Esophagus squamous epithelium (tissue), 5 donors: ENCODE measurements at regions not wholly inside any gene's neighbourhood (a gene's known extent, or its start where the extent isn't known, plus 50 kb on each side); places are given as distances from the start of the nearest gene placed in this dataset.

Experiments used
- DNase-seq: peaks from one replicate; lab custom pipeline; 2025; lab: John Stamatoyannopoulos, UW
- H3K27ac ChIP-seq, 4 donors: fragments of 200-600 bp; sonication (generic); one replicate each; pipeline ENCODE4 v1.5.1; 2016 to 2019; ENCODE audit warnings: mild to moderate bottlenecking in 1 of 4
- H3K27me3 ChIP-seq, 4 donors: fragments of 200-600 bp; sonication (generic); 1 replicate in 3 of 4; 2 replicates in 1 of 4; pipeline versions ENCODE4 v1.5.1 to v1.6.0; 2017 to 2021; ENCODE audit warnings: antibody characterized with exemption in 1 of 4
- H3K36me3 ChIP-seq, 3 donors: fragments of 200-600 bp; sonication (generic); one replicate each; pipeline ENCODE4 v1.5.1; 2016 to 2019
- H3K4me1 ChIP-seq, 3 donors: fragments of 200-600 bp; sonication (generic); one replicate each; pipeline ENCODE4 v1.5.1; 2017 to 2019
- H3K4me3 ChIP-seq, 4 donors: fragments of 200-600 bp; sonication (generic); 1 replicate in 3 of 4; 2 replicates in 1 of 4; pipeline ENCODE4 v1.5.1; 2016 to 2019; ENCODE audit warnings: mild to moderate bottlenecking in 2 of 4, moderate library complexity in 1 of 4
- H3K9me3 ChIP-seq, 3 donors: fragments of 200-600 bp; sonication (generic); one replicate each; pipeline ENCODE4 v1.5.1; 2016 to 2019
- CTCF ChIP-seq, 6 experiments: fragments of 450-650 bp in 4 of 6; fragments of 200-600 bp in 2 of 6; sonication (generic) in 2 of 6; IDR thresholded peaks; one replicate each; pipeline ENCODE4 v1.5.1; 2016 to 2019; ENCODE audit warnings: antibody characterized with exemption in 6 of 6, mild to moderate bottlenecking in 4 of 6, moderate library complexity in 4 of 6
- POLR2A ChIP-seq, 4 donors: fragments of 450-650 bp; IDR thresholded peaks; one replicate each; pipeline ENCODE4 v1.6.1; 2017; ENCODE audit warnings: antibody characterized with exemption in 4 of 4, mild to moderate bottlenecking in 4 of 4, moderate library complexity in 3 of 4
- WGBS, 2 donors: methylation state at CpG; one replicate each; pipeline ENCODE4 v1.1.5; 2018; 5-methylcytosine and 5-hydroxymethylcytosine counted together
- intact Hi-C: fragments of 100-400 bp; cut with DNase I; formaldehyde crosslinking; loops from one replicate; pipeline ENCODE4 v1.15.0; 2022
- donor health status: DM: yes; HTN: yes; CAD: no.

DNA sequence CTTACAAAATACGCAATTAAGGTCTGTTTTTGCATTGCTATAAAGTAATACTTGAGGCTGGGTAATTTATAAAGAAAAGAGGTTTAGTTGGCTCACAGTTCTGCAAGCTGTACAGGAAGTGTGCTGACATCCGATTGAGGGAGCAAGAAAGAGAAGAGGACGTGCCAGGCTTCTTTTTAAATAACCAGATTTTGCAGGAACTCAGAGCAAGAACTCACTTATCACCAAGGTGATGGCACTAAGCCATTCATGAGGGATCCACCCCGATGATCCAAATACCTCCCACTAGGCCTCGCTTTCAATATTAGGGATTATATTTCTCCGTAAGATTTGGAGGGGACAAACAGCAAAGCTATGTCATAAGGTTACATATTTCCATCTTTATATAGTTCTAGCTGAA is 456.7 kb downstream of the GLUD2 start:
- Histone ChIP-seq H3K27ac (no peak overlapping the region), H3K4me3 (no peak overlapping the region), H3K27me3 (no peaks in the 10 kb centered on the region), H3K9me3 (no peaks in the 10 kb centered on the region), H3K4me1 (no peaks in the 10 kb centered on the region), H3K36me3 (no peaks in the 10 kb centered on the region)
- intact Hi-C loops, result no loop called here
- WGBS, 2 donors, result 57 to 74% methylated on average over 5 to 6 of the region's 6 CpGs
- no peak for DNase-seq
- TF ChIP-seq CTCF (IDR thresholded peaks at IDR 0.05) (no peak), POLR2A (IDR thresholded peaks at IDR 0.05) (no peak)

DNA sequence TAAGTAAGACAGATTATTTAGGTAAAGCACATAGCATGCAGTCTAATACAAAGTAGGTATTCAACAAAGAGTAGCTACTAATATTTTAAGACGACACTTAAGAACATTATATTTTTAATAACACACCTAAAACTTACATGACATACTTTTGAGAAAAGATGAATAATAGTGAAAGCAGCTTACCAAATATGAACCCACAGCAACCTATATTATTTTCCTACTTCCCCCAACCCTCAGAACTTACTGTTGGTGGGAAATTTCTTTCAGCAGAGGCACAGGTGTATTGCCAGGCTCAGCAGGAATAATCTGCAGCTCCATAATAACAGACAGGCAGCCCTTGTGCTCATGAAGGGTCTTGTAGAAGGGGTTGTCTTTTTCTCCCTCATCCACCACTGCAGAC is 498.9 kb downstream of the GLUD2 start:
- Histone ChIP-seq H3K9me3 (no peaks in the 10 kb centered on the region), H3K27me3 (no peaks in the 10 kb centered on the region), H3K36me3 (no peaks in the 10 kb centered on the region), H3K4me1 (no peaks in the 10 kb centered on the region), H3K27ac (no peak overlapping the region), H3K4me3 (no peak overlapping the region)
- intact Hi-C loops, result no loop called here
- whole genome bisulfite sequencing, 2 donors, result 74 to 88% methylated on average over 1 of the region's 1 CpG
- no peak for TF ChIP-seq POLR2A (IDR thresholded peaks at IDR 0.05)
- TF ChIP-seq CTCF (IDR thresholded peaks at IDR 0.05), result no peak
- no peak for DNase-seq

GRCh38 chrX:121558886-121559285 is 511.5 kb downstream of the GLUD2 start:
- Histone ChIP-seq H3K4me3 (no peak overlapping the region), H3K9me3 (no peaks in the 10 kb centered on the region), H3K36me3 (no peaks in the 10 kb centered on the region), H3K27me3 (no peaks in the 10 kb centered on the region), H3K27ac (no peak overlapping the region), H3K4me1 (no peaks in the 10 kb centered on the region)
- no peak for TF ChIP-seq CTCF (IDR thresholded peaks at IDR 0.05)
- no peak for TF ChIP-seq POLR2A (IDR thresholded peaks at IDR 0.05)
- 36 to 74% methylated on average over 2 of the region's 2 CpGs for WGBS, 2 donors
- intact Hi-C loops, result no loop called here
- DNase-seq, result no peak

GRCh38 chrX:121562616-121563015 is 515.2 kb downstream of the GLUD2 start:
- no peak for TF ChIP-seq POLR2A (IDR thresholded peaks at IDR 0.05)
- no peak for TF ChIP-seq CTCF (IDR thresholded peaks at IDR 0.05)
- intact Hi-C loops, result no loop called here
- H3K36me3 ChIP-seq, result no peaks in the 10 kb centered on the region
- DNase-seq, result no peak
- H3K27ac ChIP-seq, result no peak overlapping the region
- H3K27me3 ChIP-seq, result no peaks in the 10 kb centered on the region
- no peaks in the 10 kb centered on the region for H3K9me3 ChIP-seq
- no peaks in the 10 kb centered on the region for H3K4me1 ChIP-seq
- no peak overlapping the region for H3K4me3 ChIP-seq

GRCh38 chrX:121569609-121570008 is 522.2 kb downstream of the GLUD2 start:
- H3K4me1 ChIP-seq, result no peaks in the 10 kb centered on the region
- DNase-seq, result no peak
- no peak overlapping the region for H3K27ac ChIP-seq
- TF ChIP-seq POLR2A (IDR thresholded peaks at IDR 0.05) (no peak), CTCF (IDR thresholded peaks at IDR 0.05) (no peak)
- no peaks in the 10 kb centered on the region for H3K36me3 ChIP-seq
- intact Hi-C loops, result no loop called here
- H3K4me3 ChIP-seq, result no peak overlapping the region
- no peaks in the 10 kb centered on the region for H3K9me3 ChIP-seq
- 47 to 78% methylated on average over 3 to 4 of the region's 4 CpGs for WGBS, 2 donors
- H3K27me3 ChIP-seq, result no peaks in the 10 kb centered on the region
